ENCODE measurements at regions not wholly inside any gene's neighbourhood (a gene's known extent, or its start where the extent isn't known, plus 50 kb on each side); places are given as distances from the start of the nearest gene placed in this dataset.

GRCh38 chr7:54292171-54292925 lies 249.8 kb upstream of the VSTM2A start:
- Histone ChIP-seq H3K27me3 (ENCODE audit: control insufficient read depth in 2 of 2, insufficient read depth in 2 of 2, low read length in 2 of 2) (no peaks in the 10 kb centered on the region), H3K36me3 (ENCODE audit: control insufficient read depth in 2 of 2, extremely low read depth in 1 of 2, insufficient read depth in 2 of 2, low read length in 2 of 2) (no peaks in the 10 kb centered on the region), H4K20me1 (replicated peaks; ENCODE audit: control insufficient read depth, extremely low read depth, insufficient read depth, low read length) (no peaks in the 10 kb centered on the region), H3K4me1 (ENCODE audit: control insufficient read depth, extremely low read depth, insufficient read depth, low read length) (no peaks in the 10 kb centered on the region), H2AFZ (ENCODE audit: low read depth, low read length) (no peak overlapping the region), H3K4me3 (replicated peaks in 1 of 3; ENCODE audit: insufficient read depth in 1 of 3, low read depth in 1 of 3, low read length in 3 of 3) (no peak overlapping the region), H3K9me1 (replicated peaks; ENCODE audit: control insufficient read depth, extremely low read depth, insufficient read depth, low read length) (no peaks in the 10 kb centered on the region), H3K4me2 (ENCODE audit: insufficient read depth, low read length) (no peak overlapping the region), H3K27ac (ENCODE audit: insufficient read depth, low read depth, low read length) (no peak overlapping the region), H3K9ac (replicated peaks; ENCODE audit: extremely low read depth, insufficient read depth, low read length) (no peak overlapping the region), H3K9me3 (replicated peaks; ENCODE audit: control insufficient read depth, insufficient read depth, low read length) (peaks cover 2% of the 10 kb centered on the region), H3K79me2 (ENCODE audit: control insufficient read depth, insufficient read depth, low read length) (no peaks in the 10 kb centered on the region)
- POLR2A ChIA-PET: no interaction called here
- dilution Hi-C loops (cut with MboI; ENCODE audit: extremely low pct_ligation_motif_present, low sequenced_read_pairs): no loop called here
- no peak for FAIRE-seq
- CTCF ChIA-PET: no interaction called here
- BruUV-seq (replicated peaks): no TSS peak
- no peak for DNase-seq (ENCODE audit: low read depth, low spot score)
- TF ChIP-seq POLR2A (IDR thresholded peaks at IDR 0.05; ENCODE audit: low read depth, low read length) (no peak), GATA2 (IDR thresholded peaks at IDR 0.05; ENCODE audit: insufficient read depth, insufficient read length, low read depth, low read length) (no peak), CTCF (IDR thresholded peaks at IDR 0.05; ENCODE audit: extremely low read depth in 1 of 2, insufficient read depth in 1 of 2, low read depth in 1 of 2, low read length in 2 of 2) (no peak), EZH2 (IDR thresholded peaks at IDR 0.05; ENCODE audit: borderline replicate concordance, low read depth, low read length, severe bottlenecking) (no peak), FOS (IDR thresholded peaks at IDR 0.05; ENCODE audit: borderline replicate concordance, insufficient read depth, low read length) (no peak), JUN (IDR thresholded peaks at IDR 0.05; ENCODE audit: borderline replicate concordance, insufficient read depth, insufficient read length, low read depth) (no peak), POLR2AphosphoS5 (IDR thresholded peaks at IDR 0.05; ENCODE audit: insufficient read depth, low read depth, low read length) (no peak), MYC (IDR thresholded peaks at IDR 0.05; ENCODE audit: low read depth, low read length) (no peak)
- TF ChIP-seq, protein P1, sequence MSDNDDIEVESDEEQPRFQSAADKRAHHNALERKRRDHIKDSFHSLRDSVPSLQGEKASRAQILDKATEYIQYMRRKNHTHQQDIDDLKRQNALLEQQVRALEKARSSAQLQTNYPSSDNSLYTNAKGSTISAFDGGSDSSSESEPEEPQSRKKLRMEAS (IDR thresholded peaks at IDR 0.05; ENCODE audit: insufficient read depth, insufficient read length): no peak
- intact Hi-C loops (cut with micrococcal nuclease): no loop called here

Measured in endothelial cell of umbilical vein (primary cell).